Hepatocyte (in vitro differentiated cells): ENCODE measurements at regions not wholly inside any gene's neighbourhood (a gene's known extent, or its start where the extent isn't known, plus 50 kb on each side); places are given as distances from the start of the nearest gene placed in this dataset.

Source experiments
- CTCF ChIP-seq: fragments of 200-600 bp; sonication (generic); IDR thresholded peaks from 2 replicates; pipeline ENCODE4 v1.5.1; 2016; ENCODE audit warnings: antibody characterized with exemption, mild to moderate bottlenecking; ENCODE audit not compliant: poor library complexity
- EZH2 ChIP-seq: fragments of 200-600 bp; sonication (generic); IDR thresholded peaks from 2 replicates; pipeline ENCODE4 v1.6.1; 2016; ENCODE audit warnings: antibody characterized with exemption, mild to moderate bottlenecking, borderline replicate concordance
- EZH2phosphoT487 ChIP-seq: fragments of 200-600 bp; sonication (generic); IDR thresholded peaks from one replicate; pipeline ENCODE4 v1.6.1; 2018; ENCODE audit warnings: antibody characterized with exemption, mild to moderate bottlenecking, low read depth, moderate library complexity; ENCODE audit not compliant: unreplicated experiment, severe bottlenecking

GRCh38 chr4:138816875-138817274, 198.7 kb upstream of the NOCT start:
- TF ChIP-seq CTCF = no peak
- TF ChIP-seq EZH2 = no peak
- TF ChIP-seq EZH2phosphoT487 = no peak
